Coronary artery (tissue), 2 donors: ENCODE measurements at regions not wholly inside any gene's neighbourhood (a gene's known extent, or its start where the extent isn't known, plus 50 kb on each side); places are given as distances from the start of the nearest gene placed in this dataset.

Experiments
- DNase-seq: peaks from one replicate; pipeline ENCODE4 v3.0.0-alpha.2; 2017; ENCODE audit warnings: low spot score
- H3K27ac ChIP-seq, 2 donors: fragments of 200-600 bp; sonication (generic); one replicate each; pipeline ENCODE4 v1.5.1; 2016 to 2019
- H3K4me3 ChIP-seq: fragments of 200-600 bp; sonication (generic); 2 replicates; pipeline ENCODE4 v1.5.1; 2016; ENCODE audit warnings: mild to moderate bottlenecking, moderate library complexity
- CTCF ChIP-seq: fragments of 200-600 bp; sonication (generic); IDR thresholded peaks from one replicate; pipeline ENCODE4 v1.5.1; 2019; ENCODE audit warnings: antibody characterized with exemption

DNA sequence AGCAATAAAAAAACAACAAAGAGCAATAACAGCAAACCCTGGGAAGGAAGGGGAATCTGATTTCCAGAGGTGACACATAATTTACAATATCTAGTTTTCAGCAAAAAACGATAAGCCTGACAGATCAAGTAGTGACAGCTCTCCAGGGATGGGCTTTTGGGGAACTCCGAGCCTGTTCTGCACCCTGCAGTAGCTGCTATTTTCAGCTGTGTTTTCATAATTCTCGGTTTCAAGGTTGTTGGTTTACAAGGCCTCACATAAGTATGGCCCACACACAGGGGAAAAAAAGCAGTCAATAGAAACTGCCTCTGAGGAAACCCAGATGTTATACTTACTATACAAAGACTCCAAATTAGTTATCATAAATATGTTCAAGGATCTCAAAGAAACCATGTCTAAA, 67.7 kb upstream of the CTLA4 start:
- no peak for DNase-seq
- Histone ChIP-seq H3K27ac (no peak overlapping the region), H3K4me3 (no peak overlapping the region)
- TF ChIP-seq CTCF: no peak

DNA sequence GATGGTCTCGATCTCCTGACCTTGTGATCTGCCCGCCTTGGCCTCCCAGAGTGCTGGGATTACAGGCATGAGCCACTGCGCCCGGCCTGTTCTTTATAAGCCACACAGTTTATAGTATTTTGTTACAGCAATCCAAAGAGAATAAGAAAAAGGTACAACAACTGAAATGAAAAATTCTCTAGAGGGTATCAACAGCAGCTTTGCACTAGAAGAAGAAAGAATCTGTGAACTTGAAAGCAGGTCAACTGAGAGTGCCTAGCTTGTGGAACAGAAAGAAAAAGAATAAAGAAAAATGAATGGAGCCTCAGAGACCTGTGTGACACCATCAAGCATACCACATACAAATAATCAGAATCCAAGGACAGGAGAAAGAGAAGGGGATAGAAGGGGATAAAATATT, 66.8 kb upstream of the CTLA4 start:
- DNase-seq: no peak
- TF ChIP-seq CTCF: no peak
- H3K27ac ChIP-seq: no peak overlapping the region
- H3K4me3 ChIP-seq: no peak overlapping the region

DNA sequence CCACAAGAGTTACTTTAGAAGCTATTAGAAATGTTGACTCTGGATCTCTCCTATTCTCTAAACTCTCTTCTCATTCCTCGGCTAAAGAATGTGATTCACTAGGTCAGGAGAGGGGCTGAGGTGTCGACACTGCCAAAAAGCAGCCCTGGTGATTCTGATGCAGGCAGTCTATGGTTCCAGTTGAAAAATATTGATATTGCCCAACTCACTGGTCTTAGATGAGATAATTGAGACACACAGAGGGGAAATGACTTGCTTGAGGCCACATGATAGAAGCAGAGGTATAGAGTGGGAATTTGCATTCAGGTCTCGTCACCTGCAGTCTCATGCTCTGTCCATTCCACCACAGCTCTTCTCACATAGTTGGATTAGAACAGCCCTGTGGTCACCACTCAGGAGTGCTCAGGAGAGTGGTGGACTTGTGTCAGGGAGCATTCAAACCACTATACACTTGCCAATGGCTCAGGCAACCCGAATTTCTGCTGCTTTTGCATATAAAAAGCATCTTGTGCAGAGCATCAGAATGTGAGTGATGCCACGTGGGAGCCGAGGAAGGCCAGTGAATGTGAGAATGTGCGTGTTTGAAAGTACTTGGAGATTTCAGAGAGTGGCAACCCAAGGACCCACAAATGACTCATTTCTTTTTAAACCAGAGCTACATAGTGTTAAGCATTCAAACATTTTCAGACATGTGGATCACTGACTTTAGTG, 65.1 kb upstream of the CTLA4 start:
- H3K4me3 ChIP-seq: no peak overlapping the region
- H3K27ac ChIP-seq: peak overlapping the region in 1 of 2 donors; percentile 38
- TF ChIP-seq CTCF: no peak
- DNase-seq: no peak

DNA sequence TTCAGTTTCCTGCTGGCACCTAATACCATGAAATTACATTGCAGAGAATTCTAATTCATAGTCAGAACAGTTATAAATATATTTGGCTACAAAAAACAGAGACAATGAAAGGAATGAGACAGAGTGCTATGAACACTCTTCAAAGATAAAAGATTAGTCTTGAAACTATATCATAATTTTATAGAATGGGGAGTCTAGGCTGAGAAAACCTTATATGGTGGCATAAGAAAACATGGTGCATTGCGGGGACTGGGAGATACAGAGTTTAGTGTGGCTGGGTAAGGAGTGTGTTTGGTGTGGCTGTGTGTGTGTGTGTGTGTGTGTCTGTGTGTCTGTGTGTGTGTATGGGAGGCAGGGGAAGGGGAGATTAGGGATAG, 64.5 kb upstream of the CTLA4 start:
- no peak for TF ChIP-seq CTCF
- no peak for DNase-seq
- Histone ChIP-seq H3K27ac (peak overlapping the region in 1 of 2 donors; percentile 48), H3K4me3 (no peak overlapping the region)

GRCh38 chr2:203804070-203804469, 63.5 kb upstream of the CTLA4 start:
- Histone ChIP-seq H3K27ac (peak overlapping the region; percentile 14 to 40), H3K4me3 (no peak overlapping the region)
- no peak for TF ChIP-seq CTCF
- peak; percentile 84 for DNase-seq

DNA sequence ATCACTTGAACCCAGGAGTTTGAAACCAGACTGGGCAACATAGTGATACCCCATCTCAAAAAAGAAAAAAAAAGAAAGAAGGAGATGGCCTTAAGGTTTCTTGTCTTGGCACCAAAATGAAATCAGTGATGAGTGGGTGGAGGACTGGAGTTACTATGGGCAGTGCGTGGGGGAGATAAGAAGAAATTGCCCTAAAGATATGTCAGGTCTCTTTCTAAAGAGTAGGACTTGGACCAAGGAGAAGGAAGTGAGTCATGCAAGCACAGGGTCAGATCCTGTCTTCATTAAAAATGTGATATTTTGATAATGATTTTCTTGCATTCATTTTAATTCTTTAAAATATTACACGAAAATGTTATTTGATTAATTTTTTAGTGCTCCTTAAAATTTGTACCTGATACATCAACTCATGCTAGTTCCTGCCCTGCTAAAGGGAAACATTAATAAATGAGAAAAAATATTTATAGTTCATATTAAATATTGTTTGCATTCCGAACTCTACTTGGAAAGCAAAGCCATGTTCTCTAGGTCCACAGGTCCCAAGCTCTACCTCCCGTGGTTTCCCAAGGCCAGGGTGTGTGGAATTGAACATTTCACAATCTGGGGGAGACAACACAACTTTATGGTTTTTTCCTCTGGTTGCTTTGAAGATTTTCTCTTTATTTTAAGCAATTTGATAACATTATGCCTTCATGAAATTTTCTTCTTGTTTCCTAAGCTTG, 62.6 kb upstream of the CTLA4 start:
- Histone ChIP-seq H3K4me3 (no peak overlapping the region), H3K27ac (peak overlapping the region; percentile 14 to 40)
- no peak for DNase-seq
- TF ChIP-seq CTCF: no peak

GRCh38 chr2:203805486-203805838, 62.1 kb upstream of the CTLA4 start:
- H3K27ac ChIP-seq: no peak overlapping the region

More at GRCh38 chr2:203805486-203805838, 62.1 kb upstream of the CTLA4 start:
- no peak overlapping the region for H3K4me3 ChIP-seq
- TF ChIP-seq CTCF: no peak
- no peak for DNase-seq
